ENCODE measurements at regions not wholly inside any gene's neighbourhood (a gene's known extent, or its start where the extent isn't known, plus 50 kb on each side); places are given as distances from the start of the nearest gene placed in this dataset.
"Not testable (repeated sequence)": the region's sequence is repeated elsewhere in the genome, so short reads cannot be mapped to it uniquely, and the experiment has no call there.

- ATAC-seq: no peak
Measured at GRCh38 chr21:20874202-20874601, 124.0 kb upstream of the NCAM2 start.

- ATAC-seq: no peak
Measured at GRCh38 chr21:20875742-20876141, 122.5 kb upstream of the NCAM2 start.

GRCh38 chr21:20877976-20878375 lies 120.2 kb upstream of the NCAM2 start:
- no peak for ATAC-seq

GRCh38 chr21:20882462-20883407 lies 115.5 kb upstream of the NCAM2 start:
- ATAC-seq: no peak

- ATAC-seq: no peak
Measured at GRCh38 chr21:20883408-20883800, 114.8 kb upstream of the NCAM2 start.

GRCh38 chr21:20902511-20902910 lies 95.7 kb upstream of the NCAM2 start:
- no peak for ATAC-seq

- no peak for ATAC-seq
Measured at GRCh38 chr21:20902998-20903397, 95.2 kb upstream of the NCAM2 start.

GRCh38 chr21:20927555-20927954 lies 70.7 kb upstream of the NCAM2 start:
- not testable (repeated sequence) for ATAC-seq

GRCh38 chr21:20942523-20942922 lies 55.7 kb upstream of the NCAM2 start:
- no peak for ATAC-seq

- no peak for ATAC-seq
Measured at GRCh38 chr21:20943561-20943997, 54.6 kb upstream of the NCAM2 start.

GRCh38 chr21:20944139-20944538 lies 54.1 kb upstream of the NCAM2 start:
- ATAC-seq: no peak

- ATAC-seq: no peak
Measured at GRCh38 chr21:20946701-20947100, 51.5 kb upstream of the NCAM2 start.

All from esophagus mucosa (tissue), 1 donor.